CD14-positive monocyte (primary cell): ENCODE measurements at regions not wholly inside any gene's neighbourhood (a gene's known extent, or its start where the extent isn't known, plus 50 kb on each side); places are given as distances from the start of the nearest gene placed in this dataset.

Experiments used
- DNase-seq, 3 donors: peaks; one replicate each; pipeline ENCODE4 v3.0.0-alpha.2; 2011 to 2022
- H2AFZ ChIP-seq: 2 replicates; pipeline ENCODE4 v1.6.0; 2012; ENCODE audit warnings: mild to moderate bottlenecking, low read depth, low read length, inconsistent platforms; ENCODE audit not compliant: insufficient read depth, poor library complexity, severe bottlenecking
- H3K27ac ChIP-seq, 2 donors: 1 replicate in 1 of 2; 2 replicates in 1 of 2; pipeline ENCODE4 v1.5.1; 2012 to 2013; ENCODE audit warnings: low read length in 2 of 2, control low read depth in 1 of 2, inconsistent platforms in 1 of 2, low read depth in 1 of 2, mild to moderate bottlenecking in 1 of 2
- H3K27me3 ChIP-seq, 2 donors: one replicate each; pipeline versions ENCODE4 v1.6.0 to v1.6.1; 2011 to 2013; ENCODE audit warnings: low read length in 2 of 2; ENCODE audit not compliant: control insufficient read depth in 2 of 2, insufficient read depth in 2 of 2
- H3K36me3 ChIP-seq, 2 donors: replicated peaks in 1 of 2; 1 replicate in 1 of 2; 2 replicates in 1 of 2; pipeline versions ENCODE4 v1.5.1 to v1.6.1; 2012 to 2013; ENCODE audit warnings: low read length in 2 of 2, control low read depth in 1 of 2, inconsistent platforms in 1 of 2, mild to moderate bottlenecking in 1 of 2; ENCODE audit not compliant: insufficient read depth in 2 of 2, control insufficient read depth in 1 of 2
- H3K4me1 ChIP-seq, 2 donors: 1 replicate in 1 of 2; 2 replicates in 1 of 2; pipeline versions ENCODE4 v1.5.1 to v1.6.1; 2012 to 2013; ENCODE audit warnings: low read length in 2 of 2, control low read depth in 1 of 2, inconsistent platforms in 1 of 2, mild to moderate bottlenecking in 1 of 2, moderate library complexity in 1 of 2; ENCODE audit not compliant: insufficient read depth in 2 of 2, control insufficient read depth in 1 of 2
- H3K4me2 ChIP-seq: replicated peaks from 2 replicates; pipeline ENCODE3; 2012; ENCODE audit warnings: low read length, moderate library complexity, mild to moderate bottlenecking; ENCODE audit not compliant: poor library complexity, severe bottlenecking; ENCODE audit errors: extremely low read depth
- H3K4me3 ChIP-seq, 3 experiments: fragments of 200-600 bp in 1 of 3; sonication (generic) in 1 of 3; replicated peaks in 1 of 3; 1 replicate in 2 of 3; 2 replicates in 1 of 3; pipeline ENCODE4 v1.5.1; 2011 to 2013; ENCODE audit warnings: low read length in 3 of 3, mild to moderate bottlenecking in 3 of 3, control low read depth in 2 of 3, low read depth in 2 of 3, inconsistent platforms in 1 of 3, moderate library complexity in 1 of 3
- H3K79me2 ChIP-seq: 2 replicates; pipeline ENCODE4 v1.6.0; 2012; ENCODE audit warnings: mild to moderate bottlenecking, control low read depth, inconsistent platforms, low read length, moderate library complexity; ENCODE audit not compliant: insufficient read depth
- H3K9ac ChIP-seq: 2 replicates; pipeline ENCODE4 v1.6.0; 2017; ENCODE audit warnings: low read length, mild to moderate bottlenecking; ENCODE audit not compliant: insufficient read depth, poor library complexity, severe bottlenecking
- H3K9me3 ChIP-seq, 2 donors: replicated peaks in 1 of 2; 1 replicate in 1 of 2; 2 replicates in 1 of 2; pipeline versions ENCODE4 v1.5.1 to v1.6.1; 2012 to 2013; ENCODE audit warnings: low read length in 2 of 2, control low read depth in 1 of 2; ENCODE audit not compliant: control insufficient read depth in 1 of 2, insufficient read depth in 1 of 2
- H4K20me1 ChIP-seq: 2 replicates; pipeline ENCODE4 v1.6.0; 2012; ENCODE audit warnings: mild to moderate bottlenecking, low read length, control low read depth, moderate library complexity; ENCODE audit not compliant: insufficient read depth
- H3K27ac Mint-ChIP-seq, 7 donors: one replicate each; pipeline ENCODE4 v1.8.0; 2020; ENCODE audit warnings: mild to moderate bottlenecking in 7 of 7, mixed read lengths in 7 of 7, moderate library complexity in 6 of 7, inconsistent platforms in 2 of 7
- H3K27me3 Mint-ChIP-seq, 3 donors: one replicate each; pipeline ENCODE4 v1.8.0; 2021 to 2022; ENCODE audit warnings: low read depth in 3 of 3, mild to moderate bottlenecking in 3 of 3, mixed read lengths in 3 of 3, moderate library complexity in 3 of 3, inconsistent platforms in 1 of 3
- H3K36me3 Mint-ChIP-seq, 2 donors: one replicate each; pipeline ENCODE4 v1.8.0; 2020; ENCODE audit warnings: mixed read lengths in 2 of 2, inconsistent platforms in 1 of 2, mild to moderate bottlenecking in 1 of 2
- H3K4me1 Mint-ChIP-seq: one replicate; pipeline ENCODE4 v1.8.0; 2020; ENCODE audit warnings: mild to moderate bottlenecking, mixed read lengths
- H3K4me3 Mint-ChIP-seq, 2 donors: one replicate each; pipeline ENCODE4 v1.8.0; 2020; ENCODE audit warnings: mild to moderate bottlenecking in 2 of 2, mixed read lengths in 2 of 2, moderate library complexity in 1 of 2
- H3K9me3 Mint-ChIP-seq, 7 donors: one replicate each; pipeline ENCODE4 v1.8.0; 2020 to 2022; ENCODE audit warnings: mixed read lengths in 7 of 7, mild to moderate bottlenecking in 6 of 7, moderate library complexity in 6 of 7, inconsistent platforms in 2 of 7
- WGBS: methylation state at CpG from one replicate; pipeline ENCODE4 v1.1.5; 2013; ENCODE audit warnings: missing lambda C conversion rate; ENCODE audit not compliant: insufficient coverage; 5-methylcytosine and 5-hydroxymethylcytosine counted together
- intact Hi-C, 2 donors: fragments of 100-400 bp; cut with micrococcal nuclease; formaldehyde crosslinking; loops; one replicate each; pipeline versions ENCODE4 v1.15.0 to v1.15.1; 2023
- TF ChIP-seq, protein P1 (sequence below): fragments of 200-600 bp; IDR thresholded peaks from one replicate; pipeline ENCODE4 v1.8.0; 2022; ENCODE audit warnings: antibody characterized with exemption, mild to moderate bottlenecking

DNA sequence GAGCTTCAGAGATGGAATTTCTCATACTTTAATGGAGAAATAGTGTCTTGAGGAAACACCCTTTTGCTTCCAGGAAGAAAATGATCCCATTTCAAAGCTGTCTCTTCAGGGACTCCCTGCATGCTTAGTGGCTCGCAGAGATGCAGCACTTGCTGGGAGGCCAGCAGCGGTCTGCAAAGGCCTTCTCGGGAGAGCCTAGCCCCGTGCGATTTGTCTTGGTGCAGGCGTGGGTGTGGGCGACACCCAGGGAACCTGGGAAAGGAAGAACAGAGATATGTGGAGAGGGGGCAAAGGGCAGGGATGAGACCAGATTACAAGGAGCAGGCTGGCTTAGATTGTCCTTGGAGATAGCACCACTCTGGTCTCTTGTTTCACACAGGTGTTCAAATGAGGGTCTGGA, 352.3 kb upstream of the PODXL start:
- Mint-ChIP-seq H3K9me3 (peaks cover 7 to 25% (median 22%) of the 10 kb centered on the region in 7 donors), H3K27me3 (peaks cover 24 to 50% (median 33%) of the 10 kb centered on the region in 3 donors), H3K4me1 (no peaks in the 10 kb centered on the region), H3K4me3 (peak overlapping the region in 1 of 2 donors; percentile 22), H3K27ac (no peak overlapping the region), H3K36me3 (no peaks in the 10 kb centered on the region)
- no peak overlapping the region for H3K27ac ChIP-seq
- H3K4me2 ChIP-seq, result no peak overlapping the region
- H3K4me3 ChIP-seq, result no peak overlapping the region
- no peak overlapping the region for H3K9ac ChIP-seq
- TF ChIP-seq, protein P1, sequence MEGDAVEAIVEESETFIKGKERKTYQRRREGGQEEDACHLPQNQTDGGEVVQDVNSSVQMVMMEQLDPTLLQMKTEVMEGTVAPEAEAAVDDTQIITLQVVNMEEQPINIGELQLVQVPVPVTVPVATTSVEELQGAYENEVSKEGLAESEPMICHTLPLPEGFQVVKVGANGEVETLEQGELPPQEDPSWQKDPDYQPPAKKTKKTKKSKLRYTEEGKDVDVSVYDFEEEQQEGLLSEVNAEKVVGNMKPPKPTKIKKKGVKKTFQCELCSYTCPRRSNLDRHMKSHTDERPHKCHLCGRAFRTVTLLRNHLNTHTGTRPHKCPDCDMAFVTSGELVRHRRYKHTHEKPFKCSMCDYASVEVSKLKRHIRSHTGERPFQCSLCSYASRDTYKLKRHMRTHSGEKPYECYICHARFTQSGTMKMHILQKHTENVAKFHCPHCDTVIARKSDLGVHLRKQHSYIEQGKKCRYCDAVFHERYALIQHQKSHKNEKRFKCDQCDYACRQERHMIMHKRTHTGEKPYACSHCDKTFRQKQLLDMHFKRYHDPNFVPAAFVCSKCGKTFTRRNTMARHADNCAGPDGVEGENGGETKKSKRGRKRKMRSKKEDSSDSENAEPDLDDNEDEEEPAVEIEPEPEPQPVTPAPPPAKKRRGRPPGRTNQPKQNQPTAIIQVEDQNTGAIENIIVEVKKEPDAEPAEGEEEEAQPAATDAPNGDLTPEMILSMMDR, result no peak
- peaks cover 14 to 38% of the 10 kb centered on the region in 2 donors for H3K27me3 ChIP-seq
- no peak overlapping the region for H2AFZ ChIP-seq
- 81% methylated on average over 5 of the region's 7 CpGs for whole genome bisulfite sequencing
- H3K79me2 ChIP-seq, result no peaks in the 10 kb centered on the region
- H3K4me1 ChIP-seq, result no peaks in the 10 kb centered on the region
- H3K9me3 ChIP-seq, result peaks cover 4 to 9% of the 10 kb centered on the region in 2 donors
- DNase-seq, result no peak
- H4K20me1 ChIP-seq, result no peaks in the 10 kb centered on the region
- H3K36me3 ChIP-seq, result no peaks in the 10 kb centered on the region
- intact Hi-C loops, result no loop called here

DNA sequence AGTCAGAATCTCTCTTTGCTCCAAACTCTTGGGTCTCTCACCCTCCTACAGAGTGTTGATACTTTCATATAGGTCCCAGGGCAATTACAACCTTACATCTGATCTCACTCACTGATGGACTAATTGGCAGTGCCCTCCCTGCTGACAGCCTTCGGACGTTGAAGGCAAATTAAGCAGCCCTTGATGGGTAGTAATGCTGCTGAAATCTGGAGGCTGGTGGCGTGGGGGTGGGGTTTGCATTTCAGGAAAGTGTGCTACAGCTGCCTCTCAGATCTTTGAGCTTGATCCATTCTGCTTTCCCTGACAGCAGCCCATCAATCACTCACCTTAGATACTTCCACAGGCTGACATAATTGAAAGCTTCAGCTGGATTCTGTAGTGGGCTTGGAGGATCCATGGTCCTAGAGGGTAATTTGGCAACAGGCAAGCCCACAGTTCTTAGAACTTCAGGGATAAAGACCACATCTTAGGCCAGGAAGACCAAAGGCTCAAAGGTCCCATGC, 349.1 kb upstream of the PODXL start:
- H3K27me3 Mint-ChIP-seq, result peaks cover 23 to 38% (median 27%) of the 10 kb centered on the region in 3 donors
- Histone ChIP-seq H3K9ac (no peak overlapping the region), H3K36me3 (no peaks in the 10 kb centered on the region), H3K79me2 (no peaks in the 10 kb centered on the region), H3K9me3 (peaks cover 9 to 13% of the 10 kb centered on the region in 2 donors), H3K27me3 (peaks cover 14 to 28% of the 10 kb centered on the region in 2 donors), H2AFZ (no peak overlapping the region), H3K4me2 (no peak overlapping the region), H4K20me1 (no peaks in the 10 kb centered on the region), H3K4me1 (no peaks in the 10 kb centered on the region), H3K27ac (no peak overlapping the region), H3K4me3 (no peak overlapping the region)
- H3K27ac Mint-ChIP-seq, result no peak overlapping the region
- intact Hi-C loops, result no loop called here
- TF ChIP-seq, protein P1, result no peak
- no peak overlapping the region for H3K4me3 Mint-ChIP-seq
- WGBS, result 14% methylated on average over 2 of the region's 3 CpGs
- no peaks in the 10 kb centered on the region for H3K4me1 Mint-ChIP-seq
- H3K9me3 Mint-ChIP-seq, result peaks cover 6 to 27% (median 21%) of the 10 kb centered on the region in 7 donors
- DNase-seq, result no peak
- H3K36me3 Mint-ChIP-seq, result no peaks in the 10 kb centered on the region
